K562 (cell line): ENCODE measurements at regions not wholly inside any gene's neighbourhood (a gene's known extent, or its start where the extent isn't known, plus 50 kb on each side); places are given as distances from the start of the nearest gene placed in this dataset.

ENCODE experiments used
- ATAC-seq: fragments of 200-7000 bp; cut with Tn5 transposase; 3 replicates; pipeline ENCODE4 v1.9.1; 2020; ENCODE audit warnings: moderate library complexity
- BruUV-seq: library from RNA; stranded (reverse); fragments of 400-500 nt; replicated peaks from 2 replicates; lab custom pipeline; 2021; lab: Mats Ljungman, UMichigan
- CTCF ChIA-PET: fragments of 300-600 bp; formaldehyde crosslinking; extraction: SDS; loops from one replicate; lab custom pipeline; 2021; ENCODE audit warnings: low intra/inter-chr PET ratio; lab: Yijun Ruan, JAX
- POLR2A ChIA-PET: fragments of 300-600, 350-650 bp; sonication (Branson Sonifier 250); formaldehyde crosslinking; extraction: SDS; loops from one replicate; lab custom pipeline; 2021; ENCODE audit warnings: antibody characterized with exemption, inconsistent platforms; lab: Yijun Ruan, JAX
- DNase-seq, 4 experiments: peaks; one replicate each; pipeline versions ENCODE4 v3.0.0 to v3.0.0-alpha.2; 2011 to 2018; ENCODE audit warnings: low spot score in 3 of 4, mixed read lengths in 3 of 4; ENCODE audit errors: extremely low read depth in 1 of 4
- FAIRE-seq: peaks from 2 replicates; lab custom pipeline; 2011; peaks lifted over from hg19 to GRCh38; lab: Jason Lieb, UNC
- H2AFZ ChIP-seq: 2 replicates; pipeline ENCODE4 v1.6.0; 2011; ENCODE audit warnings: low read depth, low read length, control low read depth, inconsistent platforms
- H3K27ac ChIP-seq: fragments of 200-600 bp; 3 replicates; pipeline ENCODE4 v1.8.0; 2011; ENCODE audit warnings: low read depth, mild to moderate bottlenecking, control low read depth, inconsistent platforms, low read length, moderate library complexity, mixed read lengths; ENCODE audit errors: extremely low read depth
- H3K27me3 ChIP-seq, 2 experiments: fragments of 300-600 bp in 1 of 2; 2 replicates in 1 of 2; 3 replicates in 1 of 2; pipeline versions ENCODE4 v1.6.0 to v1.8.0; 2011; ENCODE audit warnings: inconsistent platforms in 2 of 2, low read length in 2 of 2, mild to moderate bottlenecking in 1 of 2, mixed read lengths in 1 of 2, moderate library complexity in 1 of 2; ENCODE audit not compliant: control insufficient read depth in 2 of 2, insufficient read depth in 2 of 2
- H3K36me3 ChIP-seq: fragments of 300-600 bp; 3 replicates; pipeline ENCODE4 v1.8.0; 2011; ENCODE audit warnings: mild to moderate bottlenecking, low read length, inconsistent platforms; ENCODE audit not compliant: control insufficient read depth, insufficient read depth
- H3K4me1 ChIP-seq, 2 experiments: fragments of 200-600 bp in 1 of 2; replicated peaks in 1 of 2; 2 replicates in 1 of 2; 3 replicates in 1 of 2; pipeline versions ENCODE4 v1.5.1 to v1.8.0; 2011; ENCODE audit warnings: inconsistent platforms in 2 of 2, low read length in 2 of 2, mild to moderate bottlenecking in 1 of 2, mixed read lengths in 1 of 2, moderate library complexity in 1 of 2; ENCODE audit not compliant: control insufficient read depth in 2 of 2, insufficient read depth in 2 of 2
- H3K4me2 ChIP-seq: 2 replicates; pipeline ENCODE4 v1.6.1; 2011; ENCODE audit warnings: low read length, control low read depth, inconsistent platforms, mixed read lengths; ENCODE audit not compliant: insufficient read depth
- H3K4me3 ChIP-seq: fragments of 200-600 bp; sonication (generic), shearing (Covaris generic); 2 replicates; pipeline ENCODE4 v1.5.1; 2016; ENCODE audit warnings: control low read depth, inconsistent platforms
- H3K79me2 ChIP-seq: fragments of 200-600 bp; 3 replicates; pipeline ENCODE4 v1.8.0; 2011; ENCODE audit warnings: low read length, inconsistent platforms; ENCODE audit not compliant: control insufficient read depth, insufficient read depth
- H3K9ac ChIP-seq, 2 experiments: 2 replicates each; pipeline versions ENCODE4 v1.6.0 to v1.6.1; 2011; ENCODE audit warnings: low read depth in 2 of 2, low read length in 2 of 2, control low read depth in 1 of 2, inconsistent platforms in 1 of 2, mild to moderate bottlenecking in 1 of 2, mixed read lengths in 1 of 2; ENCODE audit not compliant: insufficient read depth in 1 of 2
- H3K9me1 ChIP-seq: one replicate; pipeline ENCODE4 v1.6.0; 2011; ENCODE audit warnings: inconsistent platforms, mild to moderate bottlenecking, low read length, moderate library complexity; ENCODE audit not compliant: control insufficient read depth, insufficient read depth
- H3K9me3 ChIP-seq: replicated peaks from 2 replicates; pipeline ENCODE4 v1.5.1; 2011; ENCODE audit warnings: low read depth, low read length, inconsistent platforms; ENCODE audit not compliant: control insufficient read depth, insufficient read depth
- H4K20me1 ChIP-seq: replicated peaks from 2 replicates; pipeline ENCODE4 v1.6.1; 2011; ENCODE audit warnings: low read length, inconsistent platforms, mixed read lengths; ENCODE audit not compliant: control insufficient read depth, insufficient read depth
- BACH1 ChIP-seq: fragments of 200-800 bp; sonication (Bioruptor generic); IDR thresholded peaks from 2 replicates; pipeline ENCODE4 v1.6.1; 2016; ENCODE audit warnings: missing genetic modification characterization, missing compliant biosample characterization
- BCL6 ChIP-seq: fragments of 250-450 bp; sonication (Bioruptor Pico); IDR thresholded peaks from 2 replicates; pipeline ENCODE4 v1.4.0; 2020
- CTBP1 ChIP-seq: fragments of 450-650 bp; IDR thresholded peaks from 2 replicates; pipeline ENCODE4 v1.6.1; 2016; ENCODE audit warnings: borderline replicate concordance
- DMBX1 ChIP-seq: fragments of 250-450 bp; sonication (Bioruptor Pico); IDR thresholded peaks from 2 replicates; pipeline ENCODE4 v1.8.0; 2022; ENCODE audit warnings: inconsistent platforms, mild to moderate bottlenecking, moderate library complexity, borderline replicate concordance
- ERF ChIP-seq: fragments of 450-650 bp; formaldehyde crosslinking; IDR thresholded peaks from 2 replicates; pipeline ENCODE4 v1.4.0; 2020; ENCODE audit warnings: mild to moderate bottlenecking, mixed read lengths
- ESRRB ChIP-seq: fragments of 250-450 bp; sonication (Bioruptor Pico); IDR thresholded peaks from 2 replicates; pipeline ENCODE4 v1.5.0; 2020; ENCODE audit warnings: mild to moderate bottlenecking, moderate library complexity, borderline replicate concordance
- IRF2 ChIP-seq: sonication (generic); formaldehyde crosslinking; IDR thresholded peaks from 2 replicates; pipeline ENCODE4 v1.8.1; 2022; ENCODE audit warnings: mild to moderate bottlenecking, missing genetic modification reagents
- MCM3 ChIP-seq: fragments of 450-650 bp; IDR thresholded peaks from 2 replicates; pipeline ENCODE4 v1.6.1; 2016
- PHF21A ChIP-seq: fragments of 450-650 bp; IDR thresholded peaks from 2 replicates; pipeline ENCODE4 v1.6.1; 2017; ENCODE audit warnings: low read depth, borderline replicate concordance
- RBBP5 ChIP-seq: fragments of 200-600 bp; sonication (generic); IDR thresholded peaks from 2 replicates; pipeline ENCODE4 v1.6.1; 2012; ENCODE audit warnings: borderline replicate concordance, mild to moderate bottlenecking, low read length, control low read depth, inconsistent platforms; ENCODE audit not compliant: insufficient read depth, poor library complexity, severe bottlenecking
- RFX7 ChIP-seq: fragments of 250-450 bp; sonication (Bioruptor Pico); IDR thresholded peaks from 2 replicates; pipeline ENCODE4 v1.5.1; 2021; ENCODE audit warnings: mild to moderate bottlenecking
- SAFB2 ChIP-seq: fragments of 200-400 bp; formaldehyde crosslinking; IDR thresholded peaks from 2 replicates; pipeline ENCODE4 v1.6.1; 2018; ENCODE audit warnings: borderline replicate concordance, low read length, low read depth, moderate library complexity; ENCODE audit not compliant: severe bottlenecking
- STAG1 ChIP-seq: sonication (generic); formaldehyde crosslinking; IDR thresholded peaks from 2 replicates; pipeline ENCODE4 v1.5.0; 2020; ENCODE audit warnings: missing genetic modification reagents, borderline replicate concordance
- ZFP30 ChIP-seq: fragments of 250-450 bp; sonication (Bioruptor Pico); IDR thresholded peaks from 2 replicates; pipeline ENCODE4 v1.8.0; 2022; ENCODE audit warnings: moderate library complexity, mild to moderate bottlenecking, inconsistent platforms, borderline replicate concordance
- ZFPM2 ChIP-seq: fragments of 250-450 bp; sonication (Bioruptor Pico); IDR thresholded peaks from 2 replicates; pipeline ENCODE4 v1.5.1; 2022; ENCODE audit warnings: mild to moderate bottlenecking
- WGBS: fragments of 100-300 bp; shearing (Covaris generic); methylation state at CpG from one replicate; pipeline ENCODE4 v1.1.6; 2016; ENCODE audit warnings: low coverage, mixed read lengths; ENCODE audit not compliant: insufficient coverage; ENCODE audit errors: missing lambda C conversion rate; 5-methylcytosine and 5-hydroxymethylcytosine counted together
- in situ Hi-C: fragments of 300-500 bp; cut with MboI; formaldehyde crosslinking; loops from 4 replicates; pipeline ENCODE4 v1.15.0; 2018; ENCODE audit warnings: inconsistent platforms, mixed read lengths
- intact Hi-C: fragments of 100-400 bp; cut with micrococcal nuclease; formaldehyde crosslinking; loops from 2 replicates; pipeline ENCODE4 v1.14.2; 2022
- TF ChIP-seq, protein P1 (sequence below): fragments of 250-450 bp; sonication (Bioruptor Pico); IDR thresholded peaks from 2 replicates; pipeline ENCODE4 v1.6.1; 2021; ENCODE audit warnings: mild to moderate bottlenecking
- TF ChIP-seq, protein P2 (sequence below): sonication (generic); formaldehyde crosslinking; IDR thresholded peaks from 2 replicates; pipeline ENCODE4 v1.9.0; 2022; ENCODE audit warnings: mild to moderate bottlenecking, missing genetic modification reagents
- TF ChIP-seq, protein P3 (sequence below): sonication (generic); formaldehyde crosslinking; IDR thresholded peaks from 2 replicates; pipeline ENCODE4 v1.8.1; 2023; ENCODE audit warnings: missing genetic modification reagents, mild to moderate bottlenecking, borderline replicate concordance

DNA sequence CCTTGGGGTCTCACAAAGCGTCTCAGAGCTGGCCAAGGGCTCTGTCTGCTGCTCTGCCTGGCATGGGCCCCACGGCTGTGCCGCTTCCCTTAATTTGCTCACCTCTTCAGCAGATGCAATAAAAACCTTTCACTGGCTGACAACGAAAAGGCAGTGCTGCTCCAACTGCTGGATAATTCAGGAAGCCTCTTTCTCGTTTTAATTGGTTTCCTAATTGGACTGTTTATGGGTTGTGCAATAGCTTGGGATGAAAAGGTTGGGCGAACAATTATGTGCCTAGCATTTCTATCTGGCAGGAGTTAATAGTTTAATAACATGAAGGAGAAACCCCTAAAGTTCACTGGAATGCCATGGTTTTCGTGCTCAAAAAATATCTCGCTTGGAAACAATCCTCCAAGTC, 234.1 kb upstream of the IRX5 start:
- FAIRE-seq = no peak
- ChIA-PET POLR2A (no interaction called here), CTCF (no interaction called here)

More for the DNA sequence above, 234.1 kb upstream of the IRX5 start:
- H3K79me2 ChIP-seq = no peaks in the 10 kb centered on the region
- no peak overlapping the region for H2AFZ ChIP-seq
- no peaks in the 10 kb centered on the region for H3K9me3 ChIP-seq
- H3K9me1 ChIP-seq = no peaks in the 10 kb centered on the region
- DNase-seq = no peak
- H4K20me1 ChIP-seq = no peaks in the 10 kb centered on the region
- in situ Hi-C loops (no loop called here), intact Hi-C loops (no loop called here)
- no peaks in the 10 kb centered on the region for H3K36me3 ChIP-seq
- no peak overlapping the region for H3K9ac ChIP-seq
- H3K27ac ChIP-seq = no peak overlapping the region
- no peak for ATAC-seq
- H3K4me2 ChIP-seq = no peak overlapping the region
- TF ChIP-seq MCM3 = no peak
- no peak for TF ChIP-seq BACH1
- no peak for TF ChIP-seq IRF2 (CRISPR knock-in tag)
- TF ChIP-seq STAG1 = no peak
- no peak for TF ChIP-seq ZFP30
- TF ChIP-seq RBBP5 = no peak
- TF ChIP-seq DMBX1 = no peak
- no peak for TF ChIP-seq RFX7
- no peak for TF ChIP-seq SAFB2
- no peak for TF ChIP-seq ESRRB (CRISPR knock-in tag)
- TF ChIP-seq, protein P1, sequence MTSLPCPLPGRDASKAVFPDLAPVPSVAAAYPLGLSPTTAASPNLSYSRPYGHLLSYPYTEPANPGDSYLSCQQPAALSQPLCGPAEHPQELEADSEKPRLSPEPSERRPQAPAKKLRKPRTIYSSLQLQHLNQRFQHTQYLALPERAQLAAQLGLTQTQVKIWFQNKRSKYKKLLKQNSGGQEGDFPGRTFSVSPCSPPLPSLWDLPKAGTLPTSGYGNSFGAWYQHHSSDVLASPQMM (CRISPR knock-in tag) = no peak
- TF ChIP-seq, protein P2, sequence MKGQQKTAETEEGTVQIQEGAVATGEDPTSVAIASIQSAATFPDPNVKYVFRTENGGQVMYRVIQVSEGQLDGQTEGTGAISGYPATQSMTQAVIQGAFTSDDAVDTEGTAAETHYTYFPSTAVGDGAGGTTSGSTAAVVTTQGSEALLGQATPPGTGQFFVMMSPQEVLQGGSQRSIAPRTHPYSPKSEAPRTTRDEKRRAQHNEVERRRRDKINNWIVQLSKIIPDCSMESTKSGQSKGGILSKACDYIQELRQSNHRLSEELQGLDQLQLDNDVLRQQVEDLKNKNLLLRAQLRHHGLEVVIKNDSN (CRISPR knock-in tag) = no peak
- TF ChIP-seq ERF = no peak
- no peak for TF ChIP-seq CTBP1
- TF ChIP-seq, protein P3, sequence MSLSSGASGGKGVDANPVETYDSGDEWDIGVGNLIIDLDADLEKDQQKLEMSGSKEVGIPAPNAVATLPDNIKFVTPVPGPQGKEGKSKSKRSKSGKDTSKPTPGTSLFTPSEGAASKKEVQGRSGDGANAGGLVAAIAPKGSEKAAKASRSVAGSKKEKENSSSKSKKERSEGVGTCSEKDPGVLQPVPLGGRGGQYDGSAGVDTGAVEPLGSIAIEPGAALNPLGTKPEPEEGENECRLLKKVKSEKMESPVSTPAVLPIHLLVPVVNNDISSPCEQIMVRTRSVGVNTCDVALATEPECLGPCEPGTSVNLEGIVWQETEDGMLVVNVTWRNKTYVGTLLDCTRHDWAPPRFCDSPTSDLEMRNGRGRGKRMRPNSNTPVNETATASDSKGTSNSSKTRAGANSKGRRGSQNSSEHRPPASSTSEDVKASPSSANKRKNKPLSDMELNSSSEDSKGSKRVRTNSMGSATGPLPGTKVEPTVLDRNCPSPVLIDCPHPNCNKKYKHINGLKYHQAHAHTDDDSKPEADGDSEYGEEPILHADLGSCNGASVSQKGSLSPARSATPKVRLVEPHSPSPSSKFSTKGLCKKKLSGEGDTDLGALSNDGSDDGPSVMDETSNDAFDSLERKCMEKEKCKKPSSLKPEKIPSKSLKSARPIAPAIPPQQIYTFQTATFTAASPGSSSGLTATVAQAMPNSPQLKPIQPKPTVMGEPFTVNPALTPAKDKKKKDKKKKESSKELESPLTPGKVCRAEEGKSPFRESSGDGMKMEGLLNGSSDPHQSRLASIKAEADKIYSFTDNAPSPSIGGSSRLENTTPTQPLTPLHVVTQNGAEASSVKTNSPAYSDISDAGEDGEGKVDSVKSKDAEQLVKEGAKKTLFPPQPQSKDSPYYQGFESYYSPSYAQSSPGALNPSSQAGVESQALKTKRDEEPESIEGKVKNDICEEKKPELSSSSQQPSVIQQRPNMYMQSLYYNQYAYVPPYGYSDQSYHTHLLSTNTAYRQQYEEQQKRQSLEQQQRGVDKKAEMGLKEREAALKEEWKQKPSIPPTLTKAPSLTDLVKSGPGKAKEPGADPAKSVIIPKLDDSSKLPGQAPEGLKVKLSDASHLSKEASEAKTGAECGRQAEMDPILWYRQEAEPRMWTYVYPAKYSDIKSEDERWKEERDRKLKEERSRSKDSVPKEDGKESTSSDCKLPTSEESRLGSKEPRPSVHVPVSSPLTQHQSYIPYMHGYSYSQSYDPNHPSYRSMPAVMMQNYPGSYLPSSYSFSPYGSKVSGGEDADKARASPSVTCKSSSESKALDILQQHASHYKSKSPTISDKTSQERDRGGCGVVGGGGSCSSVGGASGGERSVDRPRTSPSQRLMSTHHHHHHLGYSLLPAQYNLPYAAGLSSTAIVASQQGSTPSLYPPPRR = no peak
- TF ChIP-seq PHF21A = no peak
- no peak for TF ChIP-seq ZFPM2 (CRISPR knock-in tag)
- TF ChIP-seq BCL6 = no peak
- TF ChIP-seq, all 486 proteins: peak for 0
- no TSS peak for BruUV-seq
- Histone ChIP-seq H3K4me1 (no peaks in the 10 kb centered on the region), H3K27me3 (no peaks in the 10 kb centered on the region), H3K4me3 (no peak overlapping the region)
- 0% methylated on average over 8 of the region's 8 CpGs for WGBS
